GM12891 (cell line): ENCODE measurements at regions not wholly inside any gene's neighbourhood (a gene's known extent, or its start where the extent isn't known, plus 50 kb on each side); places are given as distances from the start of the nearest gene placed in this dataset.

Experiments used
- DNase-seq: peaks from one replicate; pipeline ENCODE4 v3.0.0; 2011; ENCODE audit warnings: low spot score; ENCODE audit not compliant: insufficient read length
- FAIRE-seq: peaks from 2 replicates; lab custom pipeline; 2011; peaks lifted over from hg19 to GRCh38; lab: Jason Lieb, UNC
- PAX5 ChIP-seq: IDR thresholded peaks from 2 replicates; pipeline ENCODE4 v1.6.1; 2011; ENCODE audit warnings: low read length, moderate library complexity, mild to moderate bottlenecking; ENCODE audit not compliant: insufficient read depth, severe bottlenecking
- POLR2A ChIP-seq: IDR thresholded peaks from 2 replicates; pipeline ENCODE4 v1.6.1; 2011; ENCODE audit warnings: low read depth, low read length, control low read depth
- POLR2AphosphoS5 ChIP-seq: IDR thresholded peaks from 2 replicates; pipeline ENCODE4 v1.6.1; 2011; ENCODE audit warnings: low read depth, low read length, control low read depth
- POU2F2 ChIP-seq: IDR thresholded peaks from 2 replicates; pipeline ENCODE4 v1.6.1; 2011; ENCODE audit warnings: low read depth, mild to moderate bottlenecking, control low read depth, low read length, moderate library complexity
- SPI1 ChIP-seq: IDR thresholded peaks from 2 replicates; pipeline ENCODE4 v1.6.1; 2011; ENCODE audit warnings: low read depth, low read length, control low read depth
- TAF1 ChIP-seq: IDR thresholded peaks from 2 replicates; pipeline ENCODE4 v1.6.1; 2011; ENCODE audit warnings: low read depth, low read length, control low read depth

DNA sequence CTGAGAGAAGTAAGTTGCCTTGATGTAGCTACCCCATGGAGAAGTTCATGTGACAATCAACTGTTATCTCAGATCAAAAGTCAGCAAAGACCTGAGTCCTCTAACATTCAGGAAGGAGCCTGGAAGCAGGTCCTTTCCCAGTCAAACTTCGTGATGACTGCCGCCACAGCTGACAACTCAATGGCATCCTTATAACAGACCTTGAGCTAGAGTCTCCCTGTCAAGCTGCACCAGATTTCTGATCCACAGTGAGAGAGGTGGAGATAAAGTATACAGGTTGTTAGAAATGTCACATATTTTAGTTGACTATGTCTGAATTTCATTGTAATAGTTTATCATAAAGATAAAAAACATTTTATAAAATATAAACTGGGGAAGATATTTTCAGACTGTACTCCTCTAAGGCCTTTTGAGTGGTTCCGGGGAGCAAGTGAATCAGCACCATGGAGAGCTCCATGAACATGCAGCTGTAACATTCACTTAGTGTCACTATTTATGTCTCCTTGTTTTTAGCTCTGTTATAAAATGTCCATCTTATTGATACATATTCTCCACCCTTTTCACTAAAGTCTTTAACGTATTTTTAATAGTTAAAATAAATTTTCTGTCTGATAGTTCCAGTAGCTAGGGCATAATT, 1653.5 kb upstream of the AGA start:
- no peak for TF ChIP-seq PAX5
- TF ChIP-seq POU2F2: no peak
- TF ChIP-seq TAF1: no peak
- no peak for TF ChIP-seq POLR2AphosphoS5
- TF ChIP-seq SPI1: no peak
- TF ChIP-seq POLR2A: no peak
- FAIRE-seq (no peak), DNase-seq (no peak)

DNA sequence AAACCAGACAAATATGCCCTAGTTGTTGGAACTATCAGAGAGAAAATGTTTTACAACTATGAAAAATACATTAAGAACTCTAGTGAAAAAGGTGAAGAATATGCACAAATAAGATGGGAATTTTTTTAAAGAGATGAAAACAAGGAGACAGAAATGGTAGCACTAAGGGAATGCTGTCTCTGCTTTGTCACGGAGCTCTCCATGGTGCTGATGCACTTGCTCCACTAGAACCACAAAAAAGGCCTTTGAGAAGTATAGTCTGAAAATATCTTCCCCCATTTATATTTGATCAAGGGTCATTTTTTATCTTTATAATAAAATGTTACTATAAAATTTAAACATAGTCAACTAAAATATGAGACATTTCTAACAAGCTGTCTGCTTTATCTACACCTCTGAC, 1655.5 kb upstream of the AGA start:
- FAIRE-seq: no peak
- TF ChIP-seq TAF1: no peak
- no peak for TF ChIP-seq PAX5
- no peak for TF ChIP-seq POU2F2
- TF ChIP-seq SPI1: no peak
- TF ChIP-seq POLR2A: no peak
- TF ChIP-seq POLR2AphosphoS5: no peak
- no peak for DNase-seq

DNA sequence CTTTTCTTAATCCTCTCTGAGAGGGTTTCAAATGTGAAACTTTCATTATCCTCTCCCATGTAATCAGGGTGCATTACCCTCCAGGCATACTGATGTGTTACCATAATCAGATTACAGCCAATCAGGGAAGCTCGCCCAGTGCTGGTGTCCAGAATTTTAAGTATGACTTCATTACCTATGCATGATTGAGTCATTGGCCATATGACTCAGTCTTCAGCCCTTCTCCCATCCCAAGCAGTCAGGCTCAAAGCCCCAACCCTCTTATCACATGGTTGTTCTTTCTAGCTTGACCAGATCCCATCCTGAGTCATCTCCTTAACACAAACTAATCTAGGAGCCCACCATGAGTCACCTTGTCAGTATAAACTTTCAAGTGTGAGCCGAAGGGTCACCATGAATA, 1668.1 kb upstream of the AGA start:
- FAIRE-seq: no peak
- TF ChIP-seq PAX5 (no peak), POU2F2 (no peak), SPI1 (no peak), TAF1 (no peak), POLR2A (no peak), POLR2AphosphoS5 (no peak)
- DNase-seq: no peak

DNA sequence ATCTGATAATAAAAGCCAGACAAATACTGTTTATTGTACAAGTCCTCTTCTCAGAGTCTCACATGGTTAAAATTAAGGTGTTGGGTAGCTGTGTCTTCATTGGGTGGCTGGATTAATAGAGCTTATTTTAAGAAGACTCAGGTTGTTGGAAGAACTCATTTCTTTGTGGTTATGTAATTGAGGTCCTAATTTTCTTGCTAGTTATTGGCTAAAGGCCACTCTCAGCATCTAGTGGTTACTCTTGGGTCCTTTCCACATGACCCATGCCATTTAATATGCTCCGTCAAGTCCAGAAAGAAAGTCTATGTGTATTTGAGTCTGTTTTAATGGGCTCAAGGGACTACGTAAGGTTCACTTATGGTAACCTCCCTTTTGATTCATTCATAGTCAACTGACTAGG, 1668.6 kb upstream of the AGA start:
- DNase-seq (no peak), FAIRE-seq (no peak)
- TF ChIP-seq POU2F2 (no peak), POLR2AphosphoS5 (no peak), TAF1 (no peak), POLR2A (no peak), SPI1 (no peak), PAX5 (no peak)

DNA sequence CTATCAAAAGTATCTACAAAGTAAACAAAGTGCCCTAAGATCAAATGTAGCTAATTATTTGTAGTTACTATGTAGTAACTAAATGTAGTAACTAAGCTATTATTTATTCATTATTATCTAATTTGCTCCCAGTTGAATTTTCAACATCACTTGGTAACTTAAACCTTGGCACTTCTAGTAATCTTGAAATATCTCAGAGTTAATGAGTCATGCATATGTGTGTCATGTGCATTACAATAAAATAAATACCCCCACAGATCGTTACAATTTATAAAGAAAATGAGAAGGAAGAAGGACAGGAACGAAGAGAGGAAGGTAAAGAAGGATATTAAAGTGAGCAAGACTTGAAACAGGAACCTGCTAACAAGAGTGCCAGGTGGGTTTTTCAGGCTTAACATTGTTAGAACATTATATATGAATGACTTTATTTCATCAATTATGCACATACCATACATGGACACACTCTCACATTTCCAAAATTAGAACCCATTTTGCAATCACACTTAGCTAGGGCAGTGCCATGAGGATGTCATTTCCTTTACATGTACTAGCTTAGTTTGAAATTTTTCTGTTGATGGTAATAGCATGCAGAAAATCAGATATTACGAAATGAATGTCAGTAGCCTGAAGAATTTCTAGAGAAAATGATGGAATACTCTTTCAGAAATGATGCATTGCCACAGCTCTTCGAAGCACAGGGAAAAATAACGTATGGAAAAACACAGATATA, 1670.4 kb upstream of the AGA start:
- FAIRE-seq: no peak
- no peak for DNase-seq
- TF ChIP-seq POLR2AphosphoS5 (no peak), PAX5 (no peak), POU2F2 (no peak), POLR2A (no peak), SPI1 (no peak), TAF1 (no peak)

DNA sequence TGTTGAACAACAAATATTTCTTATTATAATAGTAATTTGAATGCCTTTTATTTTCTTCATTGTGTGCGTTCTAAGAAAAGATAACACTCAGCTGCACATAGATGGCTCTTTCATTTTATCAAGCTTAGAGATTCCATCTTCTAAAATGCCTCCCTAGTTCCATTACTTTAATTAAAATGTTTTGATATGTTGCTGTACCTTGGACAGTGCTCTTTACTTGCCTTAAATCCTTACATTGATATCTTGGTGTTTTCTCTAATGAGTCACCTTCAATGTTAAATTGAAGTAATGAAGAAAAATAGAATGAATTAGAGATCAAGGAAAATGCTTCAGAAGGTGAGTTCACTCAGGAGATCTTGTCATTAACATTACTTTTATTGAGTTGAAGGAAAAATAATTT, 1672.4 kb upstream of the AGA start:
- no peak for FAIRE-seq

DNA sequence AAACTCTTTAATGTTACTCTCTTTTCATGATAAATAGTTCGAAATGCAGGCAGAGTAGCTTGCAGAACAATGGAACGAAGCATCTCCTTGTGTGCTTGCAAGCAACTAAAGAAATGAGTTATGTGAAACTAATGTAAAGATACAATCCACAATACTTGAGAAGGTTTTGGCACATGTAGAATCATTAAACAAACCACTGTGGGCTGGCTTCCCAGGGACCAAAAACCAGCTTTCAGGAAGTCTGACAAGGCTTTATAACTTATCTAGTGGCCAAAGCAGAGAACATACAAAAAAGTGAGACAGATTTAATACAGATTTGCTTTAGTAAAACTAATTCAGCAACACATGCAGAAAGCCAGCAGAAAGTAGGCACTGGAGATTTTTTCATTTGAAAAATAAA, 1673.8 kb upstream of the AGA start:
- TF ChIP-seq POU2F2 (no peak), POLR2A (no peak), TAF1 (no peak), POLR2AphosphoS5 (no peak), PAX5 (no peak), SPI1 (no peak)
- DNase-seq (no peak), FAIRE-seq (no peak)

More for the DNA sequence above, 1672.4 kb upstream of the AGA start:
- DNase-seq: no peak
- TF ChIP-seq SPI1: no peak
- TF ChIP-seq PAX5: no peak
- no peak for TF ChIP-seq POLR2A
- no peak for TF ChIP-seq POLR2AphosphoS5
- TF ChIP-seq POU2F2: no peak
- no peak for TF ChIP-seq TAF1

DNA sequence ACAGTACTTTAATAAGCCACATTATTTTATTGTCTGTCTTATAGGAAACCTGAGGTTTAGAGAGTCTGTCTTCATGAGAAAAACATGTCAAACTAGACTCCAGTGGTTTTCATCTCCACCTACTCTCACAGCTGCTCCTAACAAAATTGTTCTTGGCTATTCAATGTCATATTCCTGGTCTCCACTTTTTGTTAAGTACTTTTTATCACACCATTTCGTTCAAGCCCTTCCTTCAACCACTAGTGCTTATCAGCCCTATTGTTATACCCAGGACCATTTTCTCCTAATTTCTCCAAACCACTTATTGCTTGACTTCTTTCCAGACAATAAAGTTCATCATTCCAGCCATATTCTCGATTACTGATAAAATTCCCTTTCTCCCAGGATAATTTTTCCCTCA, 1674.3 kb upstream of the AGA start:
- no peak for DNase-seq
- FAIRE-seq: no peak
- TF ChIP-seq POLR2AphosphoS5 (no peak), SPI1 (no peak), POLR2A (no peak), TAF1 (no peak), POU2F2 (no peak), PAX5 (no peak)

DNA sequence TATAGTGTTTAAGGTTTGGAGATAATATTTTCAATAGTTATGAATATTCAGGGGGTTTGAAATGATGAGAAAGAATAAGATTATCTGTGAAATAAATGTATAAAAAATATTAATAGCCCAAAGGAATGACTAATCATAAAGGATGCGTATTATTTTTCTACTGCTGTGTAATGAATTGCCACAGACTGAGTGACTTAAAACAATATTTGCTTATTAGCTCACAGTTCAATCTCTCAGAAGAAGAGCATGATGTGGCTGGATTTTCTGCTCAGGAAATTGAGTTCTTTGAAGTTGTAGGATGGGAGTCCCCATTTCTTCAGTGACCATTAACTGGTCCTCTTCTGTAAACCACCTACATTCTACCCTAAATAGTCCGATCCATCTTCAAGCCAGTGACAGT, 1680.8 kb upstream of the AGA start:
- no peak for FAIRE-seq
- no peak for TF ChIP-seq POLR2AphosphoS5
- TF ChIP-seq PAX5: no peak
- TF ChIP-seq POLR2A: no peak
- TF ChIP-seq TAF1: no peak
- TF ChIP-seq SPI1: no peak
- no peak for TF ChIP-seq POU2F2

DNA sequence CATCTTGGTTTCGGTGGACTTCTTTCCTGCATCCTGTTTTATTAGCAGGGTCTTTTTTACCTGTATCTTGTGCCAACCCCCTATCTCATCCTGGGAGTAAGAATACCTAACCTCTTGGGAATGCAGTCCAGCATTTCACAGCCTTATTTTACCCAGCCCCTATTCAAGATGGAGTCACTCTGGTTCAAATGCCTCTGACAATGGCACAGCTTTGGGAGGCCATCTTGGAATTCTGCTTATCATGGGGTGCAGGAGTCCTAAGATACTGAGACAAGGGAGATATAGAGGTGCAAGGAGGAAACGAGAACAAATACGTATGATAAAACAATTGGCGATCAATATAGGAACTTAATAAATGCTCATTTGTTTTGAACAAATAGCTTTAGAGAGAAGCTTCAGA, 1682.2 kb upstream of the AGA start:
- DNase-seq (no peak), FAIRE-seq (no peak)
- TF ChIP-seq TAF1: no peak
- no peak for TF ChIP-seq POU2F2
- TF ChIP-seq SPI1: no peak
- no peak for TF ChIP-seq POLR2A
- no peak for TF ChIP-seq PAX5
- TF ChIP-seq POLR2AphosphoS5: no peak

More for the DNA sequence above, 1680.8 kb upstream of the AGA start:
- no peak for DNase-seq
